Esophagus mucosa (tissue), 1 donor: ENCODE measurements at regions not wholly inside any gene's neighbourhood (a gene's known extent, or its start where the extent isn't known, plus 50 kb on each side); places are given as distances from the start of the nearest gene placed in this dataset.

Experiments used
- ATAC-seq: fragments of 200-7000 bp; cut with Tn5 transposase; one replicate; pipeline ENCODE4 v1.9.1; 2020
- donor health status: DM: yes; HTN: yes; CAD: no.

GRCh38 chr1:239736479-239736878 lies 350.1 kb downstream of the CHRM3 start:
- ATAC-seq, result no peak

- no peak for ATAC-seq
Observed at GRCh38 chr1:239739375-239739774, 352.3 kb upstream of the FMN2 start.

- no peak for ATAC-seq
Observed at GRCh38 chr1:239739919-239740318, 351.8 kb upstream of the FMN2 start.

GRCh38 chr1:239742416-239743109 lies 349.1 kb upstream of the FMN2 start:
- ATAC-seq, result no peak

- ATAC-seq, result no peak
Observed at GRCh38 chr1:239744851-239745250, 346.8 kb upstream of the FMN2 start.

GRCh38 chr1:239755107-239755912 lies 336.4 kb upstream of the FMN2 start:
- no peak for ATAC-seq

GRCh38 chr1:239757716-239758115 lies 334.0 kb upstream of the FMN2 start:
- no peak for ATAC-seq

- no peak for ATAC-seq
Observed at GRCh38 chr1:239758756-239759155, 332.9 kb upstream of the FMN2 start.

GRCh38 chr1:239761509-239761908 lies 330.2 kb upstream of the FMN2 start:
- no peak for ATAC-seq

GRCh38 chr1:239763850-239764249 lies 327.8 kb upstream of the FMN2 start:
- no peak for ATAC-seq

- no peak for ATAC-seq
Observed at GRCh38 chr1:239764546-239764945, 327.1 kb upstream of the FMN2 start.

GRCh38 chr1:239765163-239765562 lies 326.5 kb upstream of the FMN2 start:
- no peak for ATAC-seq

GRCh38 chr1:239771550-239771949 lies 320.1 kb upstream of the FMN2 start:
- no peak for ATAC-seq

- ATAC-seq, result no peak
Observed at GRCh38 chr1:239772446-239772845, 319.2 kb upstream of the FMN2 start.

- ATAC-seq, result no peak
Observed at GRCh38 chr1:239775466-239775865, 316.2 kb upstream of the FMN2 start.

- ATAC-seq, result no peak
Observed at GRCh38 chr1:239778208-239778813, 313.4 kb upstream of the FMN2 start.

- ATAC-seq, result no peak
Observed at GRCh38 chr1:239779962-239780361, 311.7 kb upstream of the FMN2 start.

GRCh38 chr1:239784896-239785295 lies 306.8 kb upstream of the FMN2 start:
- ATAC-seq, result no peak

- ATAC-seq, result no peak
Observed at GRCh38 chr1:239785576-239785975, 306.1 kb upstream of the FMN2 start.

- ATAC-seq, result no peak
Observed at GRCh38 chr1:239786464-239786863, 305.2 kb upstream of the FMN2 start.

- no peak for ATAC-seq
Observed at GRCh38 chr1:239792157-239792556, 299.5 kb upstream of the FMN2 start.

GRCh38 chr1:239795304-239795703 lies 296.4 kb upstream of the FMN2 start:
- no peak for ATAC-seq

- ATAC-seq, result no peak
Observed at GRCh38 chr1:239799617-239800016, 292.1 kb upstream of the FMN2 start.

- no peak for ATAC-seq
Observed at GRCh38 chr1:239800861-239801260, 290.8 kb upstream of the FMN2 start.
